Activated CD4-positive, alpha-beta T cell treated with anti-CD3 and anti-CD28 coated beads, Interleukin-2, amount 50 U/mL, for 48 hours (primary cell): ENCODE measurements at regions not wholly inside any gene's neighbourhood (a gene's known extent, or its start where the extent isn't known, plus 50 kb on each side); places are given as distances from the start of the nearest gene placed in this dataset.

Source experiments
- DNase-seq, 2 experiments: peaks; one replicate each; pipeline ENCODE4 v3.0.0-alpha.2; 2020

DNA sequence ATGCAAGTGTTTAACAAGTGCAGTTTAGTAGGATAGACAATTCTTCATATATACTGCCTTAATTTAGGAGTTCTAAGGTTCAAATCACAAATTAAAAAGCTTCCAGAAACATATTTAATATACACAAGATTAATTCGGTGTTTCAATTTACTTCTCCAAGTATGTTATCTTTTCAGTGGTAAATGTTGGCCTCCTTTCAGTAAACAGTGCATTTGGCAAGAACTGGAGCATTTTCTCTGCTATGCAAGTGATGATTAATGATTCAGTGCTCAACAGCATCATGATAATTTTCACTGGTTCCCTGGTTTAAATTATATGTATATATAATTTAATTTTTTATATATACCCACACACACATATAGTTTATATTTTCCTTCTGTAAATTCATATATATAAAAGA, 541.7 kb downstream of the EFNA5 start:
- no peak for DNase-seq

- no peak for DNase-seq
Measured at GRCh38 chr5:107127878-107128277, 542.9 kb downstream of the EFNA5 start.

- no peak for DNase-seq
Measured at GRCh38 chr5:107126341-107126740, 544.4 kb downstream of the EFNA5 start.

- DNase-seq, result no peak
Measured at GRCh38 chr5:107124376-107124775, 546.4 kb downstream of the EFNA5 start.

GRCh38 chr5:107123014-107123413, 547.7 kb downstream of the EFNA5 start:
- DNase-seq, result no peak

DNA sequence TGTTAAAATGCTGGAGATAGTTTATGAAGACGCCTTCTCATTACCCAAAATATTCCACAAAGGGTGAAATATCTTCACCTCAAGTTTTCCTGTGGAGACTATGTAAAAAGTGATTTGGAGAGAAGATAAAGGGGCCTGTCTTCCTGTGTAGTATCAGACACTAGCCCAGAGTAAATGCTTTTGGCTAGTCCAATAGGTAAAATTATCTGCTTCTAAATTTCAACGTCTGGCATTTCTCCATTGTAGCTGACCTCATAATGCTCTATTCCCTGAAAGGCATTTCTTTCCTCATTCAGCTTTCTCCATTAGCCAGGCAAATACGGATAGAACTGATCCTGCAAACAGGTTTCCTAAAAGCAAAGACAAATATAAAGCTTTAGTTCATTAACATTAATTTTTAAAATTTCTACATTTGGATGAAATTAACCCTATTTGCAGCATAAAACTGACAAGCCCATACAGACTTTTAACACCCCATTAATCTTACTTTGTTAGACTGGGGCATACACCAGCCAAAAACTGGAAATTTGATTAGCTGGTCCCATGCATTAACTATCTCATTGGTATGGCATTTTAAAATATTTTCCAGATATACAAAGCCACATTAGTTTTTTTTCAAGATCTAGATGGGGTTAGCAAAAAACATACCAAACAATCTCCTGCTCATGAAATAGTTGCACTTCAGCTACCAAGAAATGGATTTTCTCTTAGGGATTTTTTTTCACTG, 548.8 kb downstream of the EFNA5 start:
- no peak for DNase-seq

DNA sequence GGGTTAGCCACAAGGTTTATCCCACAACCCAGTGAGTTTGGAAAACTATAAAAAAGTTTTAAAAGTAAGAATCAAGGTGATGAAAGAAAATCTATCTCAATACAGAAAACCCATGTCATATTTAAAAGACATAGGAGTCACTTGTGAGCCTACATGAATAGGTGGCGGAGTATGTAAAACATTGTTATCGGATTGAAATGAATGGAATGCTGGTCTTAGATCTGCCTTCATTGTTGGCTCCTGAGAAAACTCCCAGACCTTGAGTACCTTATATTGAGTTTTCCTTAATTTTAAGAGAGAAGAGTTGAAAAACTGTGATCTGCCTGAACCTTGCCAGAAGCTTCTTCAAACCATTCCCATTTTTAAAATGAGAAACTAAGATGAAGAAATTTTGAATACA, 551.1 kb downstream of the EFNA5 start:
- DNase-seq, result no peak

- no peak for DNase-seq
Measured at GRCh38 chr5:107118184-107119019, 552.3 kb downstream of the EFNA5 start.

DNA sequence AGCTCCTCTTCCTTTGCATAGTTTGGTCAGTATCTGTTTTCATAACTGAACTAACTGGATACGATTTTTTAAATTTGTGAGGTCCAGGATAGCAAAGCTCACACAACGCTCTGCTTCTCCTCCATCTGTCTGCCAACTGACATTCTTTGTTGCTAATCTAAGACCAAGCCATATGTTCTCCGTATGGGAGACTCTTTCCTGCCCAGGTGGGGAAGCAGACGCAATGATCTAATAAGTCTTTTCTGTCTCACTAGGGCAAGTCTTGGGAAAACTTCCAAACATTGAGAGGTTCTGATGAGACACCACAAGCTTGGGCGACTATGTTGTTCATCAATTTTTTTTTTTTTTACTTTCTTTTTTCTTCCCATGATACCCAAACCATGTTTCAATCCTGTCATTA, 558.5 kb downstream of the EFNA5 start:
- no peak for DNase-seq

GRCh38 chr5:107104040-107104995, 566.4 kb downstream of the EFNA5 start:
- DNase-seq, result no peak

DNA sequence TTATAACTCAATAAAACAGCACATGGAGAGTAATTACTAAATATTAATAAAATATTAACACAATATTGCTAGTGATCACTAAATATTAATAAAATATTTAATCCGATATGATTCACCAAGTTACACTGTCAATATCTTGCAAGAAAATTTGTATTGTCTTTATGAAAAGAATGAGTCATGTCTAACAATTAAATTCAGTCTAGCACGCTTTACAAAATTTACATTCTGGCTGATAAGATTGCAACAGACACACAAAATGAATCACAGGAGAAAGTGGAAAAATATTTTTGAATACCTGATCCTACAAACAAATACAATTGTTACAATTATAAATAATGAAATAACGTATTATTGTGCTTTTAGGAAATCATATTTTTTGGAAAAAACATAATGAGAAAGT, 567.2 kb downstream of the EFNA5 start:
- no peak for DNase-seq

GRCh38 chr5:107100121-107100520, 570.6 kb downstream of the EFNA5 start:
- DNase-seq, result no peak

DNA sequence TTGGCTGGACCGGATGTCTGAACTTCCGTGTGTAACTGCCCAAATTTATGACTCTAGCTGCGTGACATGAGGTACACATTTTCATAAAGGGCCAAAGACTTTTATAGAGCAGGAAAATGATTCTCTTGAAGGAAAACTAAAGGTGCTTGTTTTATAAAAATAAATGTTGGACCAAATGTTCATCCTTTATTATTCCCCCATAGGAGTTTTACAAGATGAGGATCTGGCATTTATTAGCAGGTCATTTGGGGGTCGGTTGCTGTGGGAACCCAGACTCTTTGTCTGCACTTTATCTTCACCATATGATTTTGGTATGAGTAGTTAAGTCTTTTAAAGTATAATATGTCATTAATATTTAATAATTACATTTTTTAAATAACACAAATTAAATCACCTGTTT, 571.2 kb downstream of the EFNA5 start:
- no peak for DNase-seq

GRCh38 chr5:107092695-107093094, 578.0 kb downstream of the EFNA5 start:
- no peak for DNase-seq

DNA sequence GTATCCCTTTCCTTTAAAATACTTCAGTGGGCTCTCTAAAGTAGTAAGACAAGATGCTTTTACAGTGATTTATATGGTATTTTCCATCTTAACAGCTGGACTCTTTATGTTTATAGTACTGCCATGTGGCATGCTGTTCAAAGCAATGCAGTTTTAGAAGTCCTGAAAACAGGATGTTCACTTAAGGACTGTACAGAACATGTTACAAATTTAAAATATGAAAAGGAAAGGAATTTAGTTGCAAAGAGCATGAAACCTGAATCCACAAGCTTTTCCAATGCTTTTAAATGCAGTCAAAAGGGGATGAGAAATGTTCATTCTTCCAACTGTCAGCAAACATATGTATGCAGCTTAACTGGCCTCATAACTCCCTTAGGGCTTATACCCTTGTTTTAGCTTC, 580.2 kb downstream of the EFNA5 start:
- no peak for DNase-seq

- no peak for DNase-seq
Measured at GRCh38 chr5:107088907-107089306, 581.8 kb downstream of the EFNA5 start.

DNA sequence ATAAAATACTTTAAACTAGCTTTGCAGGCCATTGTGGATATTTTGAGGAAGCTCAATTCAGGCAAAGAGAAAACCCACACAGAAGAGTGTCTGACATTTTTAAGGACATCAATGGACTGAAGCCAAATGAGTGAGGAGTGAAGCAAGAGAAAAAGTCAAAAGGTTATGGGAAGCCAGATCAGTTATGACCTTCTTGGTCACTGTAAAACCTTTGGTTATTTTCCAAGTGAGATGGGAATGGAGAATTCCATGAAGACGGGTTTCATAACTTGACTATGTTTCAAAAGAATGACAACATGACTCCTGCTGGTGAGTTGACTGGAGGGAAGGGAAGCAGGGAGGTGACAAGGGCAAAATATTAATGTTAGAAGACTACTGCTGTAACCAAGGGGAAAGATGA, 585.2 kb downstream of the EFNA5 start:
- DNase-seq, result no peak

DNA sequence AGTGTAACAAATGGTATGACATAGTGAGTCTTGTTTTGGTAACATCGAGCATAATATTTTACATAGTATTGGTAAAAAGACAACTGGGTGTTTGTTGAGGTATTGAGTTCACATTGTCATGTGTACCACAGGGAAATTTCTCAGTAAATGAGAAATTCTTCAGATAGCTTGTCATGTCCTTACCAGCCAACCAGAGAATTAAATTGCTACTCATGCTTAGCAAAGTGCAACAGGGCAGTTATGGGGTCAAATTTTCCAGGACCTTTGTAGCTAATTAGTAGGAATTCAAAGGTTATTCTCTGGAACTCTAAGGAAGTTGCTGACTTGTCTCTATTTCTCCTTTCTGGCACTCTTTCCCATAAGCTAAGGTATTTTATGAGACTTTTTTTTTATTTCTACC, 595.7 kb downstream of the EFNA5 start:
- no peak for DNase-seq

GRCh38 chr5:107072967-107073366, 597.8 kb downstream of the EFNA5 start:
- DNase-seq, result no peak

DNA sequence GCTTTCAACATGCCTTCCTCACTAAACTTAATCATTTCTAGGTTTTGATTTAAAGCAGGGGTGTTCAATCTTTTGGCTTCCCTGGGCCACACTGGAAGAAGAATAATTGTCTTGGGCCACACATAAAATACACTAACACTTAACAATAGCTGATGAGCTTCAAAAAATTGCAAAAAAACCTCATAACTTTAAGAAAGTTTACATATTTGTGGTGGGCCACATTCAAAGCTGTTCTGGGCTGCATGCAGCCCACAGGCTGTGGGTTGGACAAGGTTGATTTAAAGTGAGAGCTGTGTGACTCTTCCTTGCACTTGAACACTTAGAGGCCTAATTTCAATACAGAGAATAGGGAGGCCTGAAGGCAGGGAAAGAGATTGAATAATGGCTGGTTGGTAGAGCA, 598.3 kb downstream of the EFNA5 start:
- no peak for DNase-seq

DNA sequence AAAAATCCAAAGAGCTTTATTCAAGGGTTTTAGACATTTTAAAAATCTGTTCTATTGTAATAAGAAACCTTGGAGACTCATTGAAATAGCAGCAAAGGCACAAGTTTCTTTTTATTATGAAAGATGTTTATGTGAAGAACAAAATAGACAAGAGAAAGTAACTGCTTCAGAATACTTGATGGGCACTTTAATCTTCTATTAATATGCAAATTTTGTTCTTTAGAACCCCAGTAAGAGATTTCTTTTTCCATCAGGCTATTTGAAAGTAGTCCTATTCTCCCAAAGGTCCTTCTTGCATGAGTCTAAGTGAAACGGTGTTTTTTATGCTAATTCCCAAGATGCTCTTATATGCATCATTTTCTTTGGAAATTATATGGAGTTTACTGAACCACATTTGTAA, 602.0 kb downstream of the EFNA5 start:
- DNase-seq, result no peak

GRCh38 chr5:107067395-107067794, 603.3 kb downstream of the EFNA5 start:
- no peak for DNase-seq

DNA sequence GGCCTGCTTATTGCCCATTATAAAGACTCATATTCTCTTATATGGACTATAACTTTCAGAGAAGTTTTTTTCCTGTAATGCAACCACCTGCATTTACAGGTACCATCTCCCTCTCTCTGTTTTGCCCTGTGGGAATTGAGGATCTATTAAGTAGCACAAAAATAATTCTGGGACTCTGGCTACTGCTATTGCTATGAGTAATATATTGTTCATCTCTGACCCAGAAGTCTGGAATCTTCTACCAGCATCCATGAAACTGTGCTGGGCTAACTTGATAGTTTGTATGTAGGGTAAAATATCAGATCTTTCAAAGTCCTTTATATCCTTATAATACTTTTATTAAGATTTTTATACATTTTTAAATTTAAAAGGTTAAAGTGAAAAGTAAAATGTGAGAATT, 607.2 kb downstream of the EFNA5 start:
- no peak for DNase-seq
